Right atrium auricular region (tissue), 2 donors: ENCODE measurements at regions not wholly inside any gene's neighbourhood (a gene's known extent, or its start where the extent isn't known, plus 50 kb on each side); places are given as distances from the start of the nearest gene placed in this dataset.

Source experiments
- DNase-seq: peaks from one replicate; pipeline ENCODE4 v3.0.0-alpha.2; 2019; ENCODE audit warnings: low spot score
- H3K27ac ChIP-seq, 2 donors: fragments of 200-600 bp; sonication (generic); 1 replicate in 1 of 2; 2 replicates in 1 of 2; pipeline ENCODE4 v1.5.1; 2016 to 2019
- H3K27me3 ChIP-seq, 2 donors: fragments of 200-600 bp; sonication (generic); one replicate each; pipeline versions ENCODE4 v1.5.1 to v1.6.0; 2017 to 2019
- H3K36me3 ChIP-seq: fragments of 200-600 bp; sonication (generic); one replicate; pipeline ENCODE4 v1.5.1; 2016
- H3K4me1 ChIP-seq, 2 donors: fragments of 200-600 bp; sonication (generic); one replicate each; pipeline versions ENCODE4 v1.5.1 to v1.6.0; 2017 to 2019
- H3K4me3 ChIP-seq, 2 donors: fragments of 200-600 bp; sonication (generic); 1 replicate in 1 of 2; 2 replicates in 1 of 2; pipeline ENCODE4 v1.5.1; 2017 to 2019; ENCODE audit warnings: mild to moderate bottlenecking in 1 of 2, moderate library complexity in 1 of 2
- H3K9me3 ChIP-seq, 2 donors: fragments of 200-600 bp; sonication (generic); one replicate each; pipeline ENCODE4 v1.5.1; 2019
- TF ChIP-seq, protein P1 (sequence below), 2 donors: fragments of 200-600 bp; sonication (generic); IDR thresholded peaks; one replicate each; pipeline ENCODE4 v1.5.1; 2019; ENCODE audit warnings: antibody characterized with exemption in 2 of 2

GRCh38 chr11:96595011-96595410 lies 205.2 kb downstream of the JRKL start:
- H3K27ac ChIP-seq = no peak overlapping the region
- H3K9me3 ChIP-seq = no peaks in the 10 kb centered on the region
- H3K4me3 ChIP-seq = no peak overlapping the region
- no peaks in the 10 kb centered on the region for H3K36me3 ChIP-seq
- TF ChIP-seq, protein P1, sequence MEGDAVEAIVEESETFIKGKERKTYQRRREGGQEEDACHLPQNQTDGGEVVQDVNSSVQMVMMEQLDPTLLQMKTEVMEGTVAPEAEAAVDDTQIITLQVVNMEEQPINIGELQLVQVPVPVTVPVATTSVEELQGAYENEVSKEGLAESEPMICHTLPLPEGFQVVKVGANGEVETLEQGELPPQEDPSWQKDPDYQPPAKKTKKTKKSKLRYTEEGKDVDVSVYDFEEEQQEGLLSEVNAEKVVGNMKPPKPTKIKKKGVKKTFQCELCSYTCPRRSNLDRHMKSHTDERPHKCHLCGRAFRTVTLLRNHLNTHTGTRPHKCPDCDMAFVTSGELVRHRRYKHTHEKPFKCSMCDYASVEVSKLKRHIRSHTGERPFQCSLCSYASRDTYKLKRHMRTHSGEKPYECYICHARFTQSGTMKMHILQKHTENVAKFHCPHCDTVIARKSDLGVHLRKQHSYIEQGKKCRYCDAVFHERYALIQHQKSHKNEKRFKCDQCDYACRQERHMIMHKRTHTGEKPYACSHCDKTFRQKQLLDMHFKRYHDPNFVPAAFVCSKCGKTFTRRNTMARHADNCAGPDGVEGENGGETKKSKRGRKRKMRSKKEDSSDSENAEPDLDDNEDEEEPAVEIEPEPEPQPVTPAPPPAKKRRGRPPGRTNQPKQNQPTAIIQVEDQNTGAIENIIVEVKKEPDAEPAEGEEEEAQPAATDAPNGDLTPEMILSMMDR (IDR thresholded peaks at IDR 0.05) = no peak
- no peaks in the 10 kb centered on the region for H3K27me3 ChIP-seq
- H3K4me1 ChIP-seq = no peaks in the 10 kb centered on the region
- no peak for DNase-seq

DNA sequence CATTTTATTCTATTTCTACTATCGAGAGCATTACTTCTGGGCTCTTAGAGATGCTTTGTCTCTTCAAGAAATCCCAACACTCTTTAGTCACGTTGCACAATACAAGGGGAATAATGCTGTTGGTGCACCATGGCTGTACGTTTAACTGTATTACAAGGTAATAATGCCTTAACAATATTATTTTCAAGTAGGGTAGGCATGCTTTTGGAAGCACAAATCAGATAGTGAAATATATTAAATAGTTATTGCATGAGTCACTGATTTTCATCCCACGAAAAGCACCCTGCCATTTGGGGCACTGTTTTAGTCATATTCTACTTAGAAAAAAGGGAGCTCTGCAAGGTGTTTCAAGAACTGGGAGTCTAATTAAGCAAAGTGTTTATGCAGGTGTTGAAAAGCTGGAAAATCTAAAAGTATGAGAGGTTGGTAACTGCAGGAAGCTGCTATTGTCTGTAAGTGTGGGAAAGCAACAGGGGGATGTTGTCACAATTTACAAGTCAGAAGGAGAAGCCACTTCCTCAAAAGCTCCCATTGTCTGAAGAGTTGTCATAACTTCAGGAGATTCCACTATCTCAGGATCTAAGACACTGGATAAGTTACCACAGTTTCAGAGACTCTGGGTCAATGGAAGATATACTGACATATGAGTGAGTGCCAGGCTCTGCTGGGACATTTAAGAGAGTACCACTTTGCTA lies 218.2 kb downstream of the JRKL start:
- no peak overlapping the region for H3K27ac ChIP-seq
- TF ChIP-seq, protein P1 (IDR thresholded peaks at IDR 0.05) = no peak

DNA sequence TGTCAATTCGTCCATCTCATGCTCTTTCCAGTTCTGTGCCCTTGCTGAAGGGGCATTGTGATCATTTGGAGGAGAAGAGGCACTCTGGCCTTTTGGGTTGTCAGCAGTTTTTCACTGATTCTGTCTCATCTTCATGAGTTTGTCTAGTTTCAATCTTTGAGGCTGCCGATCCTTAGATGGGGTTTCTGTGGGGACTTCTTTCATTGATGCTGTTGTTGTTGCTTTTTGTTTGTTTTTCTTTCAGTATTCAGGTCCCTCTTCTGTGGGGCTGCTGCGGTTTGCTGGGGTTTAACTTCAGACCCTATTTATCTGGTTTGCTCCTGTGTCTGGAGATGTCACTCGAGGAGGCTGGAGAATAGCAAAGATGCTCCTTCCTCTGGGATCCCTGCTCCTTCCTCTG lies 224.3 kb downstream of the JRKL start:
- no peak overlapping the region for H3K4me3 ChIP-seq
- H3K9me3 ChIP-seq = peaks cover 0 to 7% of the 10 kb centered on the region in 2 donors
- TF ChIP-seq, protein P1 (IDR thresholded peaks at IDR 0.05) = no peak
- no peak for DNase-seq
- no peaks in the 10 kb centered on the region for H3K4me1 ChIP-seq
- no peak overlapping the region for H3K27ac ChIP-seq
- H3K27me3 ChIP-seq = no peaks in the 10 kb centered on the region
- no peaks in the 10 kb centered on the region for H3K36me3 ChIP-seq

More for the DNA sequence above, 218.2 kb downstream of the JRKL start:
- H3K27me3 ChIP-seq = no peaks in the 10 kb centered on the region
- H3K4me1 ChIP-seq = no peaks in the 10 kb centered on the region
- H3K36me3 ChIP-seq = no peaks in the 10 kb centered on the region
- H3K4me3 ChIP-seq = no peak overlapping the region
- no peak for DNase-seq
- peaks cover 0 to 7% of the 10 kb centered on the region in 2 donors for H3K9me3 ChIP-seq

DNA sequence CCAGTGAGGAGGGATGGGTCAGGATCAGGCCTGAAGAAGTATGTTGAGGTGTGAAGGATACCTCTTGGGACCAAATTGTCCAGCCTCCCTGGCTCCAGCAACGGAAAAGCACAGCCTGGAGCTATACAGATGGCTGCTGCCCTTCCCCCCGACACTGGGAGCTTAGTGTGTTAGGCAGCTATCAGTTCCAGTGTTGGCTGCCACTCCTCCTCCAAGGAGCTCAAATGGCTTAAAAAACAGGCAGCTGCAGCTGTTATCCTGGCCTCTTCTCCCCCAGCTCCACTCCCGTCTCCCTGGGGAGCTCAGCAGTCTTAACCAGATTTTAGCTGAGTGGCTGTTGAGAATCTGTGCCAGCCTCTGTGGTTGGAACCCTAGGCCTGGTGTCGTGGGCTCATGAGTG lies 225.0 kb downstream of the JRKL start:
- H3K27ac ChIP-seq = no peak overlapping the region
- TF ChIP-seq, protein P1 (IDR thresholded peaks at IDR 0.05) = no peak
- H3K9me3 ChIP-seq = peaks cover 0 to 7% of the 10 kb centered on the region in 2 donors
- no peak overlapping the region for H3K4me3 ChIP-seq
- H3K27me3 ChIP-seq = no peaks in the 10 kb centered on the region
- no peaks in the 10 kb centered on the region for H3K4me1 ChIP-seq
- DNase-seq = no peak
- no peaks in the 10 kb centered on the region for H3K36me3 ChIP-seq

DNA sequence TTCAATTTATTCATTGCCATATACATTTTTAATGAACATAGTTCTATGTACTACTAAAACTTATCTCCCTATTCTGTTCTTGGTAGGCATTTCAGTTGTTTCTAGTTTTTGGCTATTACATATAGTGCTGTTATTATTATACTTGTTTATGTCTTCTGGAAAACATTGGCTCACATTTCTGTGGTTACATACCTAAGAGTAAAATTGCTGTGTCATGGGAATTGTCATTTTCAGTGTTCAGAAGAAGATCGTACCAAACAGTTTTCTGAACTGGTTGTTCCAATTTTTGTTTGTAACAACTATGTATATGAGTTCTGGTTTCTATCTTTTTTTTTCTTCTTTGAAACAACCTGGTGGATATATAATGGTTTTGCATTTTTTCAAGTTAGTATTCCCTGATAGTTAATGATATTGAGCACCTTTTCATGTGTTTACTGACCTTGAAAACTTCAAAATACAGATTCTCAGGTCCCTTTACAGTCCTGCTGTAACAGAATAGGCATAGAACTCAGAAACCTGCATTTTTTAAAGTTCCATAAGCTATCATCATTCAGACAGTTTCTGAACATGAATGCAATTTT lies 230.7 kb downstream of the JRKL start:
- H3K27ac ChIP-seq = no peak overlapping the region
- H3K36me3 ChIP-seq = no peaks in the 10 kb centered on the region
- no peaks in the 10 kb centered on the region for H3K4me1 ChIP-seq
- no peak for DNase-seq
- H3K4me3 ChIP-seq = no peak overlapping the region
- H3K9me3 ChIP-seq = peaks cover 0 to 2% of the 10 kb centered on the region in 2 donors
- TF ChIP-seq, protein P1 (IDR thresholded peaks at IDR 0.05) = no peak
- H3K27me3 ChIP-seq = no peaks in the 10 kb centered on the region
